Glutamatergic neuron (in vitro differentiated cells): ENCODE measurements at regions not wholly inside any gene's neighbourhood (a gene's known extent, or its start where the extent isn't known, plus 50 kb on each side); places are given as distances from the start of the nearest gene placed in this dataset.

Experiments used
- DNase-seq: peaks from one replicate; pipeline ENCODE4 v3.0.0; 2022
- H3K27ac Mint-ChIP-seq: one replicate; pipeline ENCODE4 v1.8.0; 2020; ENCODE audit warnings: mild to moderate bottlenecking, mixed read lengths, inconsistent platforms; ENCODE audit not compliant: unreplicated experiment
- H3K27me3 Mint-ChIP-seq: one replicate; pipeline ENCODE4 v1.8.0; 2020; ENCODE audit warnings: mild to moderate bottlenecking, moderate library complexity, mixed read lengths, inconsistent platforms; ENCODE audit not compliant: unreplicated experiment
- H3K36me3 Mint-ChIP-seq: one replicate; pipeline ENCODE4 v1.8.0; 2020; ENCODE audit warnings: mild to moderate bottlenecking, mixed read lengths, inconsistent platforms; ENCODE audit not compliant: unreplicated experiment
- H3K4me1 Mint-ChIP-seq: one replicate; pipeline ENCODE4 v1.8.0; 2020; ENCODE audit warnings: mild to moderate bottlenecking, low read depth, mixed read lengths, inconsistent platforms; ENCODE audit not compliant: unreplicated experiment
- H3K4me3 Mint-ChIP-seq: one replicate; pipeline ENCODE4 v1.8.0; 2020; ENCODE audit warnings: mild to moderate bottlenecking, mixed read lengths, inconsistent platforms; ENCODE audit not compliant: unreplicated experiment
- H3K9me3 Mint-ChIP-seq: one replicate; pipeline ENCODE4 v1.8.0; 2020; ENCODE audit warnings: mild to moderate bottlenecking, moderate library complexity, mixed read lengths, inconsistent platforms; ENCODE audit not compliant: unreplicated experiment
- CTCF ChIP-seq: fragments of 200-600 bp; sonication (generic); IDR thresholded peaks from one replicate; pipeline ENCODE4 v1.5.0; 2021; ENCODE audit not compliant: partially characterized antibody, unreplicated experiment

GRCh38 chr6:3986241-3986640, 92.7 kb downstream of the FAM217A start:
- H3K9me3 Mint-ChIP-seq, result no peaks in the 10 kb centered on the region

GRCh38 chr6:3987053-3987452, 91.9 kb downstream of the FAM217A start:
- no peak overlapping the region for H3K4me3 Mint-ChIP-seq
- no peaks in the 10 kb centered on the region for H3K9me3 Mint-ChIP-seq
- H3K27ac Mint-ChIP-seq, result no peak overlapping the region
- no peak for TF ChIP-seq CTCF
- H3K27me3 Mint-ChIP-seq, result no peaks in the 10 kb centered on the region
- H3K4me1 Mint-ChIP-seq, result peaks cover 7% of the 10 kb centered on the region
- no peak for DNase-seq
- H3K36me3 Mint-ChIP-seq, result peaks cover 4% of the 10 kb centered on the region

More at GRCh38 chr6:3986241-3986640, 92.7 kb downstream of the FAM217A start:
- Mint-ChIP-seq H3K27me3 (no peaks in the 10 kb centered on the region), H3K36me3 (peaks cover 4% of the 10 kb centered on the region), H3K4me3 (no peak overlapping the region), H3K4me1 (peaks cover 7% of the 10 kb centered on the region), H3K27ac (no peak overlapping the region)
- no peak for DNase-seq
- no peak for TF ChIP-seq CTCF

GRCh38 chr6:3987576-3987975, 91.4 kb downstream of the FAM217A start:
- no peak for DNase-seq
- Mint-ChIP-seq H3K27me3 (no peaks in the 10 kb centered on the region), H3K4me3 (no peak overlapping the region), H3K4me1 (peaks cover 7% of the 10 kb centered on the region), H3K27ac (no peak overlapping the region), H3K9me3 (no peaks in the 10 kb centered on the region), H3K36me3 (peaks cover 4% of the 10 kb centered on the region)
- TF ChIP-seq CTCF, result no peak

GRCh38 chr6:3990692-3991491, 88.0 kb downstream of the FAM217A start:
- H3K27me3 Mint-ChIP-seq, result peaks cover 2% of the 10 kb centered on the region
- H3K4me1 Mint-ChIP-seq, result peaks cover 7% of the 10 kb centered on the region
- H3K4me3 Mint-ChIP-seq, result no peak overlapping the region
- peak; percentile 91 for DNase-seq
- peak; percentile 87 for TF ChIP-seq CTCF
- no peak overlapping the region for H3K27ac Mint-ChIP-seq
- no peaks in the 10 kb centered on the region for H3K36me3 Mint-ChIP-seq
- H3K9me3 Mint-ChIP-seq, result no peaks in the 10 kb centered on the region

GRCh38 chr6:3991941-3992340, 87.0 kb downstream of the FAM217A start:
- Mint-ChIP-seq H3K4me3 (no peak overlapping the region), H3K27ac (no peak overlapping the region), H3K36me3 (no peaks in the 10 kb centered on the region), H3K9me3 (no peaks in the 10 kb centered on the region), H3K27me3 (peaks cover 2% of the 10 kb centered on the region), H3K4me1 (peaks cover 8% of the 10 kb centered on the region)
- no peak for DNase-seq
- TF ChIP-seq CTCF, result no peak
